VCaP (cell line): ENCODE measurements at regions not wholly inside any gene's neighbourhood (a gene's known extent, or its start where the extent isn't known, plus 50 kb on each side); places are given as distances from the start of the nearest gene placed in this dataset.

Source experiments
- H3K27ac ChIP-seq: fragments of 450-650 bp; 2 replicates; pipeline ENCODE4 v1.5.1; 2017
- TF ChIP-seq, protein P1 (sequence below): fragments of 450-650 bp; conservative IDR thresholded peaks from 2 replicates; pipeline ENCODE4 v1.5.1; 2017; ENCODE audit warnings: mild to moderate bottlenecking, moderate library complexity

DNA sequence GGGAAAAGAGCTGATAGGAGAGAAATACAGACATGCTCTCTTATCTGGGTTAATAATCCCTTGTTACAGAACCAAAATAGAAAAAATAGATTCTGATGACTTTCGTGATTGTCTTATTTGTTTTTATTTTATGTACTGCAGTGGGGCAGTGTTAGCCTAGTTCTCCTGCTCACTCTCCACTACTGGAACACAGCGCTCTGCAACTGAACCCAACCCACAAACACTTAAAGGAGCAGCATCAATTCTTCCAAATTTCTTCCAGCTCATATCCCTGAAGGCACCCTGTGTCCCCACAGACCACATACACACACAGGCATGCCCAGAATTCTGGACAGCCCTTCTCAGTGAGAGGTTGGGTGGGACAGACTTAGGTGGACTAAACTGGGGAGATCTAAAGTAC lies 160.6 kb downstream of the SS18 start:
- TF ChIP-seq, protein P1, sequence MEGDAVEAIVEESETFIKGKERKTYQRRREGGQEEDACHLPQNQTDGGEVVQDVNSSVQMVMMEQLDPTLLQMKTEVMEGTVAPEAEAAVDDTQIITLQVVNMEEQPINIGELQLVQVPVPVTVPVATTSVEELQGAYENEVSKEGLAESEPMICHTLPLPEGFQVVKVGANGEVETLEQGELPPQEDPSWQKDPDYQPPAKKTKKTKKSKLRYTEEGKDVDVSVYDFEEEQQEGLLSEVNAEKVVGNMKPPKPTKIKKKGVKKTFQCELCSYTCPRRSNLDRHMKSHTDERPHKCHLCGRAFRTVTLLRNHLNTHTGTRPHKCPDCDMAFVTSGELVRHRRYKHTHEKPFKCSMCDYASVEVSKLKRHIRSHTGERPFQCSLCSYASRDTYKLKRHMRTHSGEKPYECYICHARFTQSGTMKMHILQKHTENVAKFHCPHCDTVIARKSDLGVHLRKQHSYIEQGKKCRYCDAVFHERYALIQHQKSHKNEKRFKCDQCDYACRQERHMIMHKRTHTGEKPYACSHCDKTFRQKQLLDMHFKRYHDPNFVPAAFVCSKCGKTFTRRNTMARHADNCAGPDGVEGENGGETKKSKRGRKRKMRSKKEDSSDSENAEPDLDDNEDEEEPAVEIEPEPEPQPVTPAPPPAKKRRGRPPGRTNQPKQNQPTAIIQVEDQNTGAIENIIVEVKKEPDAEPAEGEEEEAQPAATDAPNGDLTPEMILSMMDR, result no peak
- no peak overlapping the region for H3K27ac ChIP-seq

DNA sequence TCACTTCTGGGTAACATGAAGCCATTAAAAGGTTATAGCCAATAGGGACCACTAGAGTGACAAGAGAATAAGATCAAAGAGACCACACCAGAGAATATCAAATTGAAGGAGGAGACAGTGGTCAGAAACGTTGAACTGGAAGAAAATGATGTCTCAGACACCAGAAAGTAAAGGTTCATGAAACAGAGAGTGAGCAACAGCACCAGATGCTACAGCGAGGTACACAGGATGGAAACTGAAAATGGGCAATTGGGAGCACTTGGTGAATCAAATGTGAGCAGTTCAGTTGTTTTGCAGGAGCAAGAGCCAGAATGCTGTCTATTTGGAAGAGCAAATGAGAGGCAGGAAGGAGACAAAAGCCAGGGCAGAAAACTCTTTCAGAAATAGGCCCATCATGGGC lies 162.6 kb downstream of the SS18 start:
- H3K27ac ChIP-seq, result no peak overlapping the region
- TF ChIP-seq, protein P1, result no peak

DNA sequence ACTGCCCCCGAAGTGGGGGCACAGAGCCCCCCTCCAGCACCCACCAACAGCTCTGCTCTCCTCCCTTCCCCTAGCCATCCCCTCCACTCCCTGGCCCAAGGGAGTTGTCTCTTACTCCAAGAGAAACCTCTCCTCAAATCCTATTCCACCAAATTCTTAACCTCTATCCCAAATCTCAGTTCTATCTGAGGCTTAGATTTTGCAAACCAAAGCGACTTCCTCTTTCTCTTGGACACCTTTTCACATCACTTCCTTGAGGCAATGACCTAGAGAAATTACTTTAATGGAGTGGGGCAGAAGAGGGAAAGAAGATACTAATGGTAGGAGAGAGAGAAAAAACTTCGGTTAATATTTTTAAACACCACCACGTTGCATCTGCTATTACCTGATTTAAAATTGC lies 167.2 kb downstream of the SS18 start:
- TF ChIP-seq, protein P1, result no peak
- H3K27ac ChIP-seq, result no peak overlapping the region

DNA sequence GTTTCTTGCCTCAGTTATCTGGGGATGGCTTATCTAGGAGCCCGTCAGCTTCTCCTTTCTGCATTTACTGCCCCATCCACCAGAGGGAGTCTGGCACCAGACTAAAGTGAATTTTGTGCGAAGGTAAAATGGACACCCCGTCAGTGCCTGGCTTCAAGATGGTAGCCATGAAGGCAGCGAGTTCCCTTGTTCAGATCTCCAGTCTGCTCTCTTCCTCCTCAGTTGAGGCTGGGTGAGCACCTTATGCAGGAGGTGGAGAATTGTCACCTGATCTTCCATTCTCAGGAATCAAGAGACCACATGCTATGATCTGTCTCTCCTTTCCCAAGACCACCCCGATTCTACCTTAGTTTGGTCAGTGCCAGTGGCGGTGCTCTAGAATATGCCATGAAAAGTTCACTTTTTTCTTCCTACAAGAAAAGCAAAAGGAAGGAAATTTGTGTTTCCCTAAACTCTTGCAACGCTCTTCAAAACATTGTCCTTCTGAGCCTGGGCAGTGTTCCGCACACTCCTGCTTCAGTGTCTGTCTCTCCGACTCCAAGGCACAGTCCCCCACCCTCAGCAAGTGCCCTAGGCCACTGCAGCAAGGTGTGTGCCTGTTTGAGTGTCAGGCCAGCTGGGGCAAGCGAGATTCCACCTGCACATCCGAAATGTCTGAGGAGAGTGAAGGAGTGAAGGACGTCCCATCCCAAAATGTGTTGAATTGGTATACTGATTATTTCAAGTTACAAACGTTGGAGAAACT lies 168.6 kb downstream of the SS18 start:
- TF ChIP-seq, protein P1, result peak; percentile 71
- H3K27ac ChIP-seq, result no peak overlapping the region

DNA sequence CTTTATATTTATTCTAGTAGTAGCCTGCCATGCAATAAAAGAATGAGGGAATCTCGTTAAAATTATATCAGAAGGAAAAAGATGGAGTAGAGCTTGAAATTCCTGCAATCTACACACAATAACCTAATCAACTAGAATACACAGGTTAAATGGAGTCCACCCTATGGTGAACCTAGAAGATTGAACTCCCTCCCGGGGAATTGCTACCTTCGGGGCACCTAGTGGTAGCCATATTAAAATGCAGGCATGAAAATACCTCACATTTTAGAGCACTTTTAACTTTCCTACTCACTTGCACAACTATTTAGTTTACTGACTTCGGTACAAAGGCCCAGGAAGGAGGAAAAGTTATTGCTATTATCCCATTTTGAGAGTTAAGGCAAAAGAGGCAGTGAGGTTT lies 174.5 kb downstream of the SS18 start:
- TF ChIP-seq, protein P1, result no peak; the same call in 1 of the 2 replicates

DNA sequence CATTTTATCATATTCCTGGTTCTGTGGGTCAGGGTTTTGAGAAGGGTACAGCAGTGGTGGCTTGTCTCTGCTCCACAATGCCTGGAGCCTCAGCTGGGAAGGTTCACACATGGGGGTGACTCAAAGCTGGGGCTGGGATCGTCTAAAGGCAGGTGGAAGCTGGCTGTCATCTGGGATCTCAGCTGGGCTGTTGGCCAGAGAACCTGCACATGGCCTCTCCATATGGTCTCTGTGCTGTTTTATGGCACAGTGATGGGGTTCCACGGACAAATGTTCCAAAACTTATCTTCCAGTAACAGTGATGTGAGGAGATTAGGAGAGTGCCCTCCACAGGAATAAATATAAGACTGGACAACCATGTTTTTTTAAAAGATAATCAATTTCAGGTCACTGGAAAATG lies 191.4 kb downstream of the SS18 start:
- TF ChIP-seq, protein P1, result no peak
- H3K27ac ChIP-seq, result no peak overlapping the region

More for the DNA sequence above, 174.5 kb downstream of the SS18 start:
- H3K27ac ChIP-seq, result no peak overlapping the region

DNA sequence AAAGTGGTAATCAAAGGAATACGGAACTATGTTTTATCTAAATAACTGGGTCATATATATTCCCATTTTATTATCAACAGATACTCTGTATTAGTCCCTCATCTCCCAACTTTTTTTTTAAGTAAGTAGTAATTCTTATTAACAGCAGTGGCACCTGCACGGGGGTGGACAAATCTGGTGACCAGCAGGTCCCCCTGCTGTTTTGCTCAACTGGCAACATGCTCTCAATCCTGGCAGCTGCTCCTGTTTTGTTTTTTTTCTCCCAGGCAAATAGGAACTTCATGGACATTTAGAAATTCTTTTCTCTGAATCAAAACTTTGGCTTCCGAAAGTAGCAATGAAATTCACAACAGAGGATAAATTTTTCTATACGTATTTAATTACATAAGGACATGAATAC lies 193.5 kb downstream of the SS18 start:
- TF ChIP-seq, protein P1, result no peak
- no peak overlapping the region for H3K27ac ChIP-seq
